ENCODE measurements at regions not wholly inside any gene's neighbourhood (a gene's known extent, or its start where the extent isn't known, plus 50 kb on each side); places are given as distances from the start of the nearest gene placed in this dataset.
"Not testable (repeated sequence)": the region's sequence is repeated elsewhere in the genome, so short reads cannot be mapped to it uniquely, and the experiment has no call there.

- Histone ChIP-seq H3K4me1 (ENCODE audit: control insufficient read depth, extremely low read depth, insufficient read depth, low read length) (no peaks in the 10 kb centered on the region), H3K79me2 (ENCODE audit: control insufficient read depth, insufficient read depth, low read length) (no peaks in the 10 kb centered on the region), H3K27me3 (ENCODE audit: control insufficient read depth, insufficient read depth, low read length) (no peaks in the 10 kb centered on the region), H3K9me3 (ENCODE audit: control insufficient read depth, insufficient read depth, low read depth, low read length) (no peaks in the 10 kb centered on the region), H2AFZ (ENCODE audit: low read length) (no peak overlapping the region), H3K4me3 (replicated peaks in 1 of 4; ENCODE audit: control extremely low read depth in 1 of 4, insufficient read depth in 1 of 4, low read depth in 3 of 4, low read length in 4 of 4) (no peak overlapping the region), H3K9ac (ENCODE audit: insufficient read depth, low read length) (no peak overlapping the region), H3K36me3 (ENCODE audit: control insufficient read depth, insufficient read depth, low read length) (no peaks in the 10 kb centered on the region), H3K27ac (ENCODE audit: insufficient read depth, low read length) (no peak overlapping the region), H4K20me1 (ENCODE audit: control insufficient read depth, extremely low read depth, insufficient read depth, low read length) (no peaks in the 10 kb centered on the region), H3K4me2 (ENCODE audit: extremely low read depth, insufficient read depth, low read length) (no peak overlapping the region)
- no peak for DNase-seq (ENCODE audit: low read depth in 2 of 2)
- TF ChIP-seq CTCF (conservative IDR thresholded peaks at IDR 0.05 in 1 of 2, IDR thresholded peaks at IDR 0.05 in 1 of 2; ENCODE audit: low read depth in 1 of 2, low read length in 2 of 2) (no peak), EZH2 (IDR thresholded peaks at IDR 0.05; ENCODE audit: low read length, missing control alignments) (no peak)
Observed at GRCh38 chr6:5833120-5833519, 173.6 kb downstream of the NRN1 start.

DNA sequence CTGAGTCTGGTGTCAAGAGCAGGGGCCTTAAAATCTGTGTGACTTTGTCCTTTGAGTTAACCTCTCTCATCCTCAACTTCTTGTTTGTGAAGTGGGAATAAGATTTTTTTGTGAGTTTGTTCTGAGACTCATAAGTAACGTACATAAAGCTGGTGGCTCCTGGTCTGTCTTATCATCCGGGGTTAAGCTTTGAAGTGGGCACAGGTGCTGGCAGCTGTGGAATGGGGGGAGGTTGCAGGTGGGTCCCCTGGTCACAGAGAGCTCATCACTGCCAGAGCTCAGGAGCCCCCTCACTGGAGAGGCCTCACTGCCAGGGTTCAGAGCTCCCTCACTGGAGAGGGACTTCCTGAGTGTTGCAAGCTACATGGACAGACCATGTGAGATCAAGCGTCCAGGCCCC is 174.1 kb downstream of the NRN1 start:
- no peaks in the 10 kb centered on the region for H4K20me1 ChIP-seq (ENCODE audit: control insufficient read depth, extremely low read depth, insufficient read depth, low read length)
- no peaks in the 10 kb centered on the region for H3K36me3 ChIP-seq (ENCODE audit: control insufficient read depth, insufficient read depth, low read length)
- no peak overlapping the region for H3K4me3 ChIP-seq (replicated peaks in 1 of 4; ENCODE audit: control extremely low read depth in 1 of 4, insufficient read depth in 1 of 4, low read depth in 3 of 4, low read length in 4 of 4)
- no peak overlapping the region for H3K27ac ChIP-seq (ENCODE audit: insufficient read depth, low read length)
- H3K4me1 ChIP-seq (ENCODE audit: control insufficient read depth, extremely low read depth, insufficient read depth, low read length) = no peaks in the 10 kb centered on the region
- no peaks in the 10 kb centered on the region for H3K9me3 ChIP-seq (ENCODE audit: control insufficient read depth, insufficient read depth, low read depth, low read length)
- DNase-seq (ENCODE audit: low read depth in 2 of 2) = no peak
- H2AFZ ChIP-seq (ENCODE audit: low read length) = no peak overlapping the region
- H3K9ac ChIP-seq (ENCODE audit: insufficient read depth, low read length) = no peak overlapping the region
- H3K27me3 ChIP-seq (ENCODE audit: control insufficient read depth, insufficient read depth, low read length) = no peaks in the 10 kb centered on the region
- H3K4me2 ChIP-seq (ENCODE audit: extremely low read depth, insufficient read depth, low read length) = no peak overlapping the region
- TF ChIP-seq EZH2 (IDR thresholded peaks at IDR 0.05; ENCODE audit: low read length, missing control alignments) (no peak), CTCF (conservative IDR thresholded peaks at IDR 0.05 in 1 of 2, IDR thresholded peaks at IDR 0.05 in 1 of 2; ENCODE audit: low read depth in 1 of 2, low read length in 2 of 2) (no peak)
- H3K79me2 ChIP-seq (ENCODE audit: control insufficient read depth, insufficient read depth, low read length) = no peaks in the 10 kb centered on the region

- H4K20me1 ChIP-seq (ENCODE audit: control insufficient read depth, extremely low read depth, insufficient read depth, low read length); H3K27ac ChIP-seq (ENCODE audit: insufficient read depth, low read length); H3K9ac ChIP-seq (ENCODE audit: insufficient read depth, low read length); H3K4me1 ChIP-seq (ENCODE audit: control insufficient read depth, extremely low read depth, insufficient read depth, low read length); H3K4me2 ChIP-seq (ENCODE audit: extremely low read depth, insufficient read depth, low read length); H2AFZ ChIP-seq (ENCODE audit: low read length); H3K9me3 ChIP-seq (ENCODE audit: control insufficient read depth, insufficient read depth, low read depth, low read length); H3K79me2 ChIP-seq (ENCODE audit: control insufficient read depth, insufficient read depth, low read length); DNase-seq (ENCODE audit: low read depth in 2 of 2); H3K36me3 ChIP-seq (ENCODE audit: control insufficient read depth, insufficient read depth, low read length); H3K27me3 ChIP-seq (ENCODE audit: control insufficient read depth, insufficient read depth, low read length); H3K4me3 ChIP-seq (replicated peaks in 1 of 4; ENCODE audit: control extremely low read depth in 1 of 4, insufficient read depth in 1 of 4, low read depth in 3 of 4, low read length in 4 of 4): not testable (repeated sequence)
Observed at GRCh38 chr6:5831219-5831862, 175.4 kb downstream of the NRN1 start.

Data from fibroblast of lung (primary cell).